ENCODE measurements at regions not wholly inside any gene's neighbourhood (a gene's known extent, or its start where the extent isn't known, plus 50 kb on each side); places are given as distances from the start of the nearest gene placed in this dataset.

GRCh38 chr1:215005656-215006345, 76.7 kb upstream of the KCNK2 start (continued):
- TF ChIP-seq, protein P1, sequence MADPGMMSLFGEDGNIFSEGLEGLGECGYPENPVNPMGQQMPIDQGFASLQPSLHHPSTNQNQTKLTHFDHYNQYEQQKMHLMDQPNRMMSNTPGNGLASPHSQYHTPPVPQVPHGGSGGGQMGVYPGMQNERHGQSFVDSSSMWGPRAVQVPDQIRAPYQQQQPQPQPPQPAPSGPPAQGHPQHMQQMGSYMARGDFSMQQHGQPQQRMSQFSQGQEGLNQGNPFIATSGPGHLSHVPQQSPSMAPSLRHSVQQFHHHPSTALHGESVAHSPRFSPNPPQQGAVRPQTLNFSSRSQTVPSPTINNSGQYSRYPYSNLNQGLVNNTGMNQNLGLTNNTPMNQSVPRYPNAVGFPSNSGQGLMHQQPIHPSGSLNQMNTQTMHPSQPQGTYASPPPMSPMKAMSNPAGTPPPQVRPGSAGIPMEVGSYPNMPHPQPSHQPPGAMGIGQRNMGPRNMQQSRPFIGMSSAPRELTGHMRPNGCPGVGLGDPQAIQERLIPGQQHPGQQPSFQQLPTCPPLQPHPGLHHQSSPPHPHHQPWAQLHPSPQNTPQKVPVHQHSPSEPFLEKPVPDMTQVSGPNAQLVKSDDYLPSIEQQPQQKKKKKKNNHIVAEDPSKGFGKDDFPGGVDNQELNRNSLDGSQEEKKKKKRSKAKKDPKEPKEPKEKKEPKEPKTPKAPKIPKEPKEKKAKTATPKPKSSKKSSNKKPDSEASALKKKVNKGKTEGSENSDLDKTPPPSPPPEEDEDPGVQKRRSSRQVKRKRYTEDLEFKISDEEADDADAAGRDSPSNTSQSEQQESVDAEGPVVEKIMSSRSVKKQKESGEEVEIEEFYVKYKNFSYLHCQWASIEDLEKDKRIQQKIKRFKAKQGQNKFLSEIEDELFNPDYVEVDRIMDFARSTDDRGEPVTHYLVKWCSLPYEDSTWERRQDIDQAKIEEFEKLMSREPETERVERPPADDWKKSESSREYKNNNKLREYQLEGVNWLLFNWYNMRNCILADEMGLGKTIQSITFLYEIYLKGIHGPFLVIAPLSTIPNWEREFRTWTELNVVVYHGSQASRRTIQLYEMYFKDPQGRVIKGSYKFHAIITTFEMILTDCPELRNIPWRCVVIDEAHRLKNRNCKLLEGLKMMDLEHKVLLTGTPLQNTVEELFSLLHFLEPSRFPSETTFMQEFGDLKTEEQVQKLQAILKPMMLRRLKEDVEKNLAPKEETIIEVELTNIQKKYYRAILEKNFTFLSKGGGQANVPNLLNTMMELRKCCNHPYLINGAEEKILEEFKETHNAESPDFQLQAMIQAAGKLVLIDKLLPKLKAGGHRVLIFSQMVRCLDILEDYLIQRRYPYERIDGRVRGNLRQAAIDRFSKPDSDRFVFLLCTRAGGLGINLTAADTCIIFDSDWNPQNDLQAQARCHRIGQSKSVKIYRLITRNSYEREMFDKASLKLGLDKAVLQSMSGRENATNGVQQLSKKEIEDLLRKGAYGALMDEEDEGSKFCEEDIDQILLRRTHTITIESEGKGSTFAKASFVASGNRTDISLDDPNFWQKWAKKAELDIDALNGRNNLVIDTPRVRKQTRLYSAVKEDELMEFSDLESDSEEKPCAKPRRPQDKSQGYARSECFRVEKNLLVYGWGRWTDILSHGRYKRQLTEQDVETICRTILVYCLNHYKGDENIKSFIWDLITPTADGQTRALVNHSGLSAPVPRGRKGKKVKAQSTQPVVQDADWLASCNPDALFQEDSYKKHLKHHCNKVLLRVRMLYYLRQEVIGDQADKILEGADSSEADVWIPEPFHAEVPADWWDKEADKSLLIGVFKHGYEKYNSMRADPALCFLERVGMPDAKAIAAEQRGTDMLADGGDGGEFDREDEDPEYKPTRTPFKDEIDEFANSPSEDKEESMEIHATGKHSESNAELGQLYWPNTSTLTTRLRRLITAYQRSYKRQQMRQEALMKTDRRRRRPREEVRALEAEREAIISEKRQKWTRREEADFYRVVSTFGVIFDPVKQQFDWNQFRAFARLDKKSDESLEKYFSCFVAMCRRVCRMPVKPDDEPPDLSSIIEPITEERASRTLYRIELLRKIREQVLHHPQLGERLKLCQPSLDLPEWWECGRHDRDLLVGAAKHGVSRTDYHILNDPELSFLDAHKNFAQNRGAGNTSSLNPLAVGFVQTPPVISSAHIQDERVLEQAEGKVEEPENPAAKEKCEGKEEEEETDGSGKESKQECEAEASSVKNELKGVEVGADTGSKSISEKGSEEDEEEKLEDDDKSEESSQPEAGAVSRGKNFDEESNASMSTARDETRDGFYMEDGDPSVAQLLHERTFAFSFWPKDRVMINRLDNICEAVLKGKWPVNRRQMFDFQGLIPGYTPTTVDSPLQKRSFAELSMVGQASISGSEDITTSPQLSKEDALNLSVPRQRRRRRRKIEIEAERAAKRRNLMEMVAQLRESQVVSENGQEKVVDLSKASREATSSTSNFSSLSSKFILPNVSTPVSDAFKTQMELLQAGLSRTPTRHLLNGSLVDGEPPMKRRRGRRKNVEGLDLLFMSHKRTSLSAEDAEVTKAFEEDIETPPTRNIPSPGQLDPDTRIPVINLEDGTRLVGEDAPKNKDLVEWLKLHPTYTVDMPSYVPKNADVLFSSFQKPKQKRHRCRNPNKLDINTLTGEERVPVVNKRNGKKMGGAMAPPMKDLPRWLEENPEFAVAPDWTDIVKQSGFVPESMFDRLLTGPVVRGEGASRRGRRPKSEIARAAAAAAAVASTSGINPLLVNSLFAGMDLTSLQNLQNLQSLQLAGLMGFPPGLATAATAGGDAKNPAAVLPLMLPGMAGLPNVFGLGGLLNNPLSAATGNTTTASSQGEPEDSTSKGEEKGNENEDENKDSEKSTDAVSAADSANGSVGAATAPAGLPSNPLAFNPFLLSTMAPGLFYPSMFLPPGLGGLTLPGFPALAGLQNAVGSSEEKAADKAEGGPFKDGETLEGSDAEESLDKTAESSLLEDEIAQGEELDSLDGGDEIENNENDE (IDR thresholded peaks at IDR 0.05; ENCODE audit: insufficient replicate concordance, low read length): no peak
- no peak for TF ChIP-seq KDM1A (IDR thresholded peaks at IDR 0.05; ENCODE audit: borderline replicate concordance, low read length)
- no peak for TF ChIP-seq E2F6 (IDR thresholded peaks at IDR 0.05)
- TF ChIP-seq HDAC2 (IDR thresholded peaks at IDR 0.05; ENCODE audit: borderline replicate concordance in 1 of 2, low read depth in 2 of 2, low read length in 2 of 2): no peak
- TF ChIP-seq CBX5 (IDR thresholded peaks at IDR 0.05; ENCODE audit: low read depth, low read length): no peak
